ENCODE measurements at regions not wholly inside any gene's neighbourhood (a gene's known extent, or its start where the extent isn't known, plus 50 kb on each side); places are given as distances from the start of the nearest gene placed in this dataset.
"Not testable (repeated sequence)": the region's sequence is repeated elsewhere in the genome, so short reads cannot be mapped to it uniquely, and the experiment has no call there.

GRCh38 chr18:42328931-42329330, 373.9 kb downstream of the PIK3C3 start:
- DNase-seq (ENCODE audit: low read depth in 2 of 2): no peak

- DNase-seq (ENCODE audit: low read depth in 2 of 2): no peak
Observed at GRCh38 chr18:42330296-42330695, 375.3 kb downstream of the PIK3C3 start.

- DNase-seq (ENCODE audit: low read depth in 2 of 2): no peak
Observed at GRCh38 chr18:42333558-42333957, 378.5 kb downstream of the PIK3C3 start.

- DNase-seq (ENCODE audit: low read depth in 2 of 2): no peak
Observed at GRCh38 chr18:42334931-42335330, 379.9 kb downstream of the PIK3C3 start.

GRCh38 chr18:42336139-42336538, 381.1 kb downstream of the PIK3C3 start:
- DNase-seq (ENCODE audit: low read depth in 2 of 2): no peak

- not testable (repeated sequence) for DNase-seq (ENCODE audit: low read depth in 2 of 2)
Observed at GRCh38 chr18:42337337-42337736, 382.3 kb downstream of the PIK3C3 start.

- no peak for DNase-seq (ENCODE audit: low read depth in 2 of 2)
Observed at GRCh38 chr18:42338683-42339082, 383.6 kb downstream of the PIK3C3 start.

- DNase-seq (ENCODE audit: low read depth in 2 of 2): no peak
Observed at GRCh38 chr18:42339372-42339771, 384.3 kb downstream of the PIK3C3 start.

GRCh38 chr18:42340423-42341009, 385.5 kb downstream of the PIK3C3 start:
- no peak for DNase-seq (ENCODE audit: low read depth in 2 of 2)

GRCh38 chr18:42341423-42341822, 386.4 kb downstream of the PIK3C3 start:
- no peak for DNase-seq (ENCODE audit: low read depth in 2 of 2)

GRCh38 chr18:42348722-42349121, 393.7 kb downstream of the PIK3C3 start:
- DNase-seq (ENCODE audit: low read depth in 2 of 2): no peak

GRCh38 chr18:42351455-42351854, 396.4 kb downstream of the PIK3C3 start:
- DNase-seq (ENCODE audit: low read depth in 2 of 2): no peak

- DNase-seq (ENCODE audit: low read depth in 2 of 2): no peak
Observed at GRCh38 chr18:42360716-42361115, 405.7 kb downstream of the PIK3C3 start.

- DNase-seq (ENCODE audit: low read depth in 2 of 2): no peak
Observed at GRCh38 chr18:42363446-42364441, 408.7 kb downstream of the PIK3C3 start.

GRCh38 chr18:42364766-42365165, 409.7 kb downstream of the PIK3C3 start:
- no peak for DNase-seq (ENCODE audit: low read depth in 2 of 2)

- DNase-seq (ENCODE audit: low read depth in 2 of 2): no peak
Observed at GRCh38 chr18:42365591-42365990, 410.6 kb downstream of the PIK3C3 start.

- no peak for DNase-seq (ENCODE audit: low read depth in 2 of 2)
Observed at GRCh38 chr18:42373584-42373983, 418.6 kb downstream of the PIK3C3 start.

GRCh38 chr18:42374961-42375360, 419.9 kb downstream of the PIK3C3 start:
- DNase-seq (ENCODE audit: low read depth in 2 of 2): no peak

- not testable (repeated sequence) for DNase-seq (ENCODE audit: low read depth in 2 of 2)
Observed at GRCh38 chr18:42378854-42379253, 423.8 kb downstream of the PIK3C3 start.

GRCh38 chr18:42381236-42381635, 426.2 kb downstream of the PIK3C3 start:
- not testable (repeated sequence) for DNase-seq (ENCODE audit: low read depth in 2 of 2)

GRCh38 chr18:42392416-42392815, 437.4 kb downstream of the PIK3C3 start:
- DNase-seq (ENCODE audit: low read depth in 2 of 2): no peak

- DNase-seq (ENCODE audit: low read depth in 2 of 2): no peak
Observed at GRCh38 chr18:42392926-42393325, 437.9 kb downstream of the PIK3C3 start.

GRCh38 chr18:42394238-42394637, 439.2 kb downstream of the PIK3C3 start:
- DNase-seq (ENCODE audit: low read depth in 2 of 2): no peak
